HG03066 (cell line): ENCODE measurements at regions not wholly inside any gene's neighbourhood (a gene's known extent, or its start where the extent isn't known, plus 50 kb on each side); places are given as distances from the start of the nearest gene placed in this dataset.
"Not testable (repeated sequence)": the region's sequence is repeated elsewhere in the genome, so short reads cannot be mapped to it uniquely, and the experiment has no call there.

ENCODE experiments used
- ATAC-seq: cut with Tn5 transposase; IDR thresholded peaks from one replicate; pipeline ENCODE4 v1.9.1; 2021; ENCODE audit warnings: low read depth; ENCODE audit not compliant: unreplicated experiment

- no peak for ATAC-seq
These were observed 158.5 kb downstream of the DKK1 start for GRCh38 chr10:52472406-52473146.

DNA sequence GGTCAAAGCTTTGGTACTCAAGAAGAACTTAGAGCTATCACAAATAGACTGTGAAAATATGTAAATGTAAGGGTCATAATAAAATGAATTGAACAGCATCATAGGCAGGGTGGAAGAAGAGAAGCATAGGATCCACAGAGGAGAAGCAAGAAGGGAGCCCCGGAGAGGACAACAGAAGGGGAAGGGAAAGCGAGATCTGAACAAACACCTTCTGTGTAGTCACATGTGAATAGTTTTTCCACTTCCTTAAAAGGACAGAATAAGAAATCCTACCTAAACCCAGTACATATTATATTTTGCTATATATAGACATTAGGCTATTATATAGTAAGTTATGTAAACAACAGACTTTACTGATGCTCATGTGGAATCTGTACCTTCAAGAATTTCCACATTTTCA lies 160.2 kb downstream of the DKK1 start:
- no peak for ATAC-seq

GRCh38 chr10:52477305-52477704 lies 163.2 kb downstream of the DKK1 start:
- ATAC-seq = no peak

GRCh38 chr10:52479567-52479966 lies 165.5 kb downstream of the DKK1 start:
- no peak for ATAC-seq

GRCh38 chr10:52481986-52482555 lies 168.0 kb downstream of the DKK1 start:
- ATAC-seq = no peak

DNA sequence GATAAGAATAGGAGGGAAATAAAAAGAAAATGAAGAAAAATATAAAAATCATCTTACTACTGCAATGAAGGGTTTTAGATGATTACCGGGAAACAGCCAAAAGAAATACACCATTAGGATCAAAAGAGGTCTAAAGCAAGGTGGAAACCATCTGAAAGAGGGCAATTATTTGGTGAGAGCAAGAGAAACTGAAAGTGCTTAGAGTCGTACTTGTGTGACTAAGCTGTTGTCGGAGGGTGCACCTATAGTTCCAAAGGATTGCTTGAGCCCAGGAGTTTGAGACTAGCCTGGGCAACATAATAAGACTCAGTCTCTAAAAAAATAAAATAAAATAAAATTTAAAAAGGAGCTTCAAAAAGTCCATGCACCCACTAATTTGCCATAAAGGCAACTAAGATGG lies 169.5 kb downstream of the DKK1 start:
- no peak for ATAC-seq

DNA sequence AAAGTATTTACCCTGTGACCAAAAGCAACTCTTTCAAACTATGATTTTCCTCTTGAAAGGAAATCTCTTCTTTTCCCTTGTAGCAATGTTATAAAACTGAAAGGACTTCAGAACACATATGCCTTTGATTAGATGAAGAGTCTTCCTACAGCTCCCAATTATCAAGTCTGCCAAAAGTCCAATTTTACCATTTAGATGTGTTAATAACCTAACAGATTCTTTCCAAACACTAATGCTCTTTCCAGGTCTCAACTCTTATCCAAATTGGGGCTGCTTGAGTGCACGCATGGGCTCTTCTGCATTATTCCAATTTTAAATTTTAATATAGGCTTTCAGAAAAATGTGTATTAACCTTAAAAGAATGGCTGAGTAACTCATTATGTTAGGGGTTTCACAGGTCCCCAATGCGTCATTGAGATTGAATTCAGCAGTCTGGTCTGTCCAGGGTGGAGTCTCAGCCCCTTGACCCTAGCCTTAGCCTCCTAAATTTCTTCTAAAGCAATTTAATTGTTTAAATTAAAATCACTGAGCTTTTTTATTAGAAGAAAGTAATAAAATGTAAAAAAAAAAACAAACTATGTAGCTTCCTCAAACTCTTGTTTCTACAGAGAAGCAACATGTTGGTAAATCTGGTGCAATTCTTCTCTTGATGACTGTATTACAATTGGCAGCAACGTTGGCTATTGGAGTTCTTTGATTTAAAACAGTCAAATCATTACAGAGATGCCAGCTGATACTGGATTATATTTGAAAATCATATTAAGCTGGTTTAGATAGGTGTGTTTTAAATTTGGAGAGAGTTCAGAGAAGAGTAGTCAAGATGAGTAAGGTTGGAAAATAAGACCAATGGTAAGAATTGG lies 170.4 kb downstream of the DKK1 start:
- no peak for ATAC-seq

- ATAC-seq = no peak
These were observed 171.4 kb downstream of the DKK1 start for GRCh38 chr10:52485462-52485861.

DNA sequence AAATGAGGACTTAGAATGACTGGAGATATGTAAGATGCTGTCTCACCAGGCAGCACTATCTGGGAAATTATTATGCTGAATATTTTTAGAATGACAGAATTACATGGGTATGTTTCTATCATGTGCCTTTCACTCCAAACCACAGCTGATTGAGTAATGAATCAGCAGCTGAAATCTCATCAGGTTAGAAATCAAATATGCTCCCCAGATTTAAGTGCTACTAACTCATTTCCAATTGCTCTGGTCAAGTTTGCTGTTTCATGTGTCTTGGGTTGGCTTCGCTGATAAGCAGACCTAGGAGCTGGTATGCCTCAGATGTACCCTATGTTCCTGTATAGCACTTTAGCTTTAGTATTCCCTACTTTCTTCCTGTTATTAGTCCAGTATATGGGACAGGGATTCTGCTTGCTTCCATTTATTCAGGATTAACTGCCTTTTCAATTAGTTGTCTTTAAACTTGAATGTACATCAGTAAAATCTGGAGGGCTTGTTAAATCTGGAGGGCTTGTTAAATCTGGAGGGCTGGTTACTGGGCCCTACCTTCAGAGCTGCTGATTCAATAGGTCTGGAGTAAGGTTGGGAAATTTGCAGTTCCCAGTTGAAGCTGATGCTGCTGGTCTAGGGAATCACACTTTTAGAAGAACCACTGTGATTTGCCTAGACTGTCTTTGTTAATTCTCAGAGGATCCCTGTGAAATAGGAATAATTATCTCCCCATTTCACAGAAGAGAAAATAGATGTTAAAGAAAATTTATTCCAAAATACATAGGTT lies 172.9 kb downstream of the DKK1 start:
- ATAC-seq = no peak

GRCh38 chr10:52488606-52489485 lies 174.8 kb downstream of the DKK1 start:
- no peak for ATAC-seq

DNA sequence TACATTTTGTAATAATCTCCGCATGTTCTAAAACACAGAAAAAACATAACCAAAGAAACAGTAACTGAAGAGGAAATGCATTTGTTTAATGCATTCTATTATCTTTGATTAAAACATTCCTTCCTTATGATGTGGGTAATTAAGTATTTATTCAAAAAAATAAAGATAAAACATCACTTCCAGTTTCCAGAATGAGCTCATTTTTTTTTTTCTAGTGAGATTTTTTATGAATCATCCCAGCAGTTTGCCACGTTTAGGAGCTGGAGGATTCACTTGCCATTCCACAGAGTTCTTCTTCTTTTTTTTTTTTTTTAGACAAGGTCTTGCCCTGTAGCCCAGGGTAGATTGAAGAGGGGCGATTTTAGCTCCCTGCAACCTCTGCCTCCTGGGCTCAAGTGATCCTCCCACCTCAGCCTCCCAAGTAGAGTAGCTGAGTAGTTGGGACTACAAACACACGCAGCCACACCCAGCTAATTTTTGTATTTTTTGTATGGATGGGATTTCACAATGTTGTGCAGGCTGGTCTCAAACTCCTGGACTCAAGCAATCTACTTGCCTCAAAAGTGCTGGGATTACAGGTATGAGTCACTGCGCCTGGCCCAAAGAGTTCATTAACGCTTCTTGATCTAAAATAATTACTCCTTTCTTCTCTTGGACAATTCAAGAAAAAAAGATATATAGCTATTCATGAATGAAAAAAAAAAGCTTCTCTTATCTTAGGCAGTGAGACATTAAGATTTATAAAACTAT lies 177.3 kb downstream of the DKK1 start:
- no peak for ATAC-seq

- ATAC-seq = no peak
These were observed 185.2 kb downstream of the DKK1 start for GRCh38 chr10:52499281-52499680.

DNA sequence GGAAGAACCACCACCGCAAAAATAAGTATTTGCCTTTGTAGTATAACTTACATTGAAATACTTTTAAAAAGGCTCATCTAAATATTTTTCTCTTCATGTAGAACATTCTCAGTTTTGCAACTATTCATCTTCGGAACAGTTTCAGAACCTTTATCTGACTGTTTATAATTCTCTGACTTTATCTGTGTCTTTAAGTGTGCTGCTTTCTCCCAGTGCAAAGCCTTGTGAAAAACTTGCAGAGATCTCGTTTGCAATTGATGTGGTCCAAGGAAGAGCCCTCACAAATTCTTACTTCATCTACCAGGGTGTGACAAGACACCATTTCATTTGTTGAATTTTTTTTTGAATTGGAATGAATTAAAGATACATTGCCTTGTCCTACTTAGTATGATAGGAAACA lies 186.4 kb downstream of the DKK1 start:
- no peak for ATAC-seq

DNA sequence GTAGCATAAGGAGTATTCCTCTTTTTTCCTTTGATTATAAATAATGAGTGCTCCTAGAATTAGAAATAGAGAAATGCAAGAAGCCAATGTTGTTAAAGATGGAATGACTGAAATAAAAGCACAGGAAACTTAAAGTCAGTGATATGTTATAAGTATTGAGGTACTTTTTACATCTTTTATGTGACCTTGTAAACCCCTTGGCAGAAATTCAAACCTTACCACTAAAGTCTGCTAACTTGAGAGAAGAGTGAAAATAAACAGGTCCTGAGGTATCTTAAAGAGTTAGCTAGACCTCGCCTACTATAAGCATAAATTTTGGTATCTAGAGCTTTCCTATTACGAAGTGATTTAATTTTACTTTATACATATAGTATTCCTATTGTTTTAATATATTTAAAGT lies 188.2 kb downstream of the DKK1 start:
- no peak for ATAC-seq

- not testable (repeated sequence) for ATAC-seq
These were observed 191.3 kb downstream of the DKK1 start for GRCh38 chr10:52505341-52505740.

DNA sequence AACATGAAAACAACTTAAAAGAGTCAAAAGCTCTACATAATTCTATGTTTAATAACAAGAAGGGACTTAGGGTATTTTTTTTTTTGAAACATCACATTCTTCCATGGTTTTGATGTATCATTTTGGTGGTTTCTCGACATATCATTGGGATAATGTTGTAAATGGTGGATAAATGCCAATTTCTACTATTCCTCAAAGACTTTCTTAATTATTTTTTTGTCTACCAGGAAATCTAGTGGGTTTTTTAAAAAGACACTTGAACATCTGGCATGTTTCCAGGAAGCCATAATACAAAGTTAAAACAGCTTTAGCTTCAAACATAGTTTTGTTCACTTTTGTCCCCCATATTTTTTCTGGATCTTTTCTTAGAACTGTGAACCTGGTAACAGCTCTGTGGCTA lies 200.4 kb downstream of the DKK1 start:
- ATAC-seq = no peak

DNA sequence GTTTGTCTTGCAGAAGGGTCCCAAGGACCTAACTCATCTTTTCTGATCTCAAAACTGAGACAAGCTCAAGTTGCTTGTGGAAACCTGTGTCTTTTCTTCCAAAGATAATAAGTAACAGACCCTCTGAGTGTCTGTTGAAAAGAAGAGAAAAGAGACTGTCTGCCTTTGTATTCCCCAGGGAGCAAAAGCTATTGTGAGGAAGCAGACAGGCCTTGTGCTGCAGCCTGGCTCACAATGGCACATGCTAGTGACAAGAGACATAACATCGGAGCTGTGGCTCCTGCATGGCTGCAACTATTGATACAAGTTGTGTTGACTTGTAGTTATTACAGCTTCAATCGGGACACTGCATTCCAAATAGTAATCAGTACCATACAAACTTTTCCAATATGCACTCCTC lies 202.9 kb downstream of the DKK1 start:
- ATAC-seq = no peak

GRCh38 chr10:52523696-52524095 lies 209.6 kb downstream of the DKK1 start:
- no peak for ATAC-seq

DNA sequence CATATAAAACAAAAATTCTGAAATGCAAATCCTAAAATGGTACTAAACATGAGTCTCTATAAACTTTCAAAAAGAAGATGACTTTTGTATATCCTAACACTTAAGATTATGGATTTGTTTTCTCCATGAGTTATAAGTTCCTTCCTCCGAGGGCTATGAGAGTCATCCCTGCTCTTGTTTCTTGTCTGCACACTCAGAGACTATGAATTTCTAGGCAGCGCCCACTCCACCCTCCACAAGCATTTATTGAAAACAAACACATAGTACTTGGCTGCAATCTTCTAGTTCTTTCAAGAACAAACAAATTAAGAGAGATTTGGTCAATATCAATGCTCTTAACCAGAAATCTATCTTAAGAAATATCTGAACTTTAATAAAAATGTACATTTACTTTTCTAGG lies 211.7 kb downstream of the DKK1 start:
- no peak for ATAC-seq
